Right lobe of liver (tissue), 6 donors: ENCODE measurements at regions not wholly inside any gene's neighbourhood (a gene's known extent, or its start where the extent isn't known, plus 50 kb on each side); places are given as distances from the start of the nearest gene placed in this dataset.

Experiments used
- ATAC-seq, 4 donors: fragments of 200-7000 bp; cut with Tn5 transposase; one replicate each; pipeline ENCODE4 v1.9.1; 2020; ENCODE audit warnings: mild to moderate bottlenecking in 4 of 4, moderate library complexity in 4 of 4
- DNase-seq, 3 donors: peaks; one replicate each; pipeline ENCODE4 v3.0.0-alpha.2; 2020
- H3K27ac ChIP-seq, 3 donors: fragments of 200-600 bp; one replicate each; pipeline ENCODE4 v1.8.0; 2022
- H3K27me3 ChIP-seq, 2 donors: fragments of 200-600 bp; one replicate each; pipeline ENCODE4 v1.8.0; 2022
- H3K36me3 ChIP-seq, 4 donors: fragments of 200-600 bp; sonication (generic) in 1 of 4; one replicate each; pipeline versions ENCODE4 v1.5.1 to v1.8.0; 2017 to 2022; ENCODE audit warnings: control low read depth in 1 of 4
- H3K4me1 ChIP-seq, 4 donors: fragments of 200-600 bp; sonication (generic) in 1 of 4; one replicate each; pipeline versions ENCODE4 v1.5.1 to v1.8.0; 2017 to 2022; ENCODE audit warnings: control low read depth in 1 of 4
- H3K4me3 ChIP-seq, 3 donors: fragments of 200-600 bp; one replicate each; pipeline ENCODE4 v1.8.0; 2022
- H3K9me3 ChIP-seq, 4 donors: fragments of 200-600 bp; sonication (generic) in 1 of 4; one replicate each; pipeline versions ENCODE4 v1.5.1 to v1.8.0; 2017 to 2022; ENCODE audit warnings: control low read depth in 1 of 4
- POLR2A ChIP-seq: fragments of 450-650 bp; IDR thresholded peaks from one replicate; pipeline ENCODE4 v1.6.1; 2017; ENCODE audit warnings: antibody characterized with exemption, mild to moderate bottlenecking
- WGBS: methylation state at CpG from one replicate; pipeline ENCODE4 v1.1.6; 2018; ENCODE audit warnings: low coverage, low lambda C conversion rate; ENCODE audit not compliant: insufficient coverage; ENCODE audit errors: missing lambda C conversion rate; 5-methylcytosine and 5-hydroxymethylcytosine counted together
- intact Hi-C, 2 donors: fragments of 100-400 bp; cut with DNase I; formaldehyde crosslinking; loops; one replicate each; pipeline versions ENCODE4 v1.11.2 to v1.14.1; 2022
- TF ChIP-seq, protein P1 (sequence below), 4 donors: fragments of 200-600 bp in 3 of 4; fragments of 450-650 bp in 1 of 4; IDR thresholded peaks; one replicate each; pipeline versions ENCODE4 v1.5.1 to v1.8.0; 2016 to 2022; ENCODE audit warnings: antibody characterized with exemption in 4 of 4, mild to moderate bottlenecking in 2 of 4
- donor health status: DM: no; HTN: yes; CAD: no.
- donor health status: DM: no; HTN: no; CAD: no.
- donor health status: DM: no; HTN: no; CAD: no.
- donor health status: DM: no; HTN: yes; CAD: no.
- donor health status: DM: no; HTN: yes; CAD: no.

DNA sequence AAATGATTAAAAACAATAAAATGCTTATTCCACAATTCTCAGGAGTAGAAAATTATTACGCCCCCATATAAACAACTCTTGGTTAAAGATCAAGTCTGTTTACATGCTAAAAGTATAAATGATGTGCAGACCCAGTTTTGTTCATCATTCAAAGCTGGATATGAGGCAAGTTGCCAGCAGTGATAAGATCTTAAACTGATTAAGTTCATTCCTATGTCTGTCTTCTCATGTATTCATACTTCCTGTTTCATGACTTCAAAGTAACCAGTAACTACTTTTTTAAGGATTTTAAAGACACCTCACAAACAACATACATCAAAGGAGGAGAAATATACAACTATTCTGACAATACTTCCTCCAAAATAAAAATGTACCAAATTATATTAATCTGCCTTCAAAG lies 55.0 kb upstream of the ARHGAP32 start:
- TF ChIP-seq, protein P1, sequence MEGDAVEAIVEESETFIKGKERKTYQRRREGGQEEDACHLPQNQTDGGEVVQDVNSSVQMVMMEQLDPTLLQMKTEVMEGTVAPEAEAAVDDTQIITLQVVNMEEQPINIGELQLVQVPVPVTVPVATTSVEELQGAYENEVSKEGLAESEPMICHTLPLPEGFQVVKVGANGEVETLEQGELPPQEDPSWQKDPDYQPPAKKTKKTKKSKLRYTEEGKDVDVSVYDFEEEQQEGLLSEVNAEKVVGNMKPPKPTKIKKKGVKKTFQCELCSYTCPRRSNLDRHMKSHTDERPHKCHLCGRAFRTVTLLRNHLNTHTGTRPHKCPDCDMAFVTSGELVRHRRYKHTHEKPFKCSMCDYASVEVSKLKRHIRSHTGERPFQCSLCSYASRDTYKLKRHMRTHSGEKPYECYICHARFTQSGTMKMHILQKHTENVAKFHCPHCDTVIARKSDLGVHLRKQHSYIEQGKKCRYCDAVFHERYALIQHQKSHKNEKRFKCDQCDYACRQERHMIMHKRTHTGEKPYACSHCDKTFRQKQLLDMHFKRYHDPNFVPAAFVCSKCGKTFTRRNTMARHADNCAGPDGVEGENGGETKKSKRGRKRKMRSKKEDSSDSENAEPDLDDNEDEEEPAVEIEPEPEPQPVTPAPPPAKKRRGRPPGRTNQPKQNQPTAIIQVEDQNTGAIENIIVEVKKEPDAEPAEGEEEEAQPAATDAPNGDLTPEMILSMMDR (IDR thresholded peaks at IDR 0.05): no peak
- TF ChIP-seq POLR2A: no peak
- no peaks in the 10 kb centered on the region for H3K36me3 ChIP-seq
- intact Hi-C loops: no loop called here
- ATAC-seq: no peak
- H3K27ac ChIP-seq: no peak overlapping the region
- H3K9me3 ChIP-seq: no peaks in the 10 kb centered on the region
- H3K4me3 ChIP-seq: no peak overlapping the region
- H3K27me3 ChIP-seq: no peaks in the 10 kb centered on the region
- no peaks in the 10 kb centered on the region for H3K4me1 ChIP-seq
- WGBS: 90% methylated on average over 1 of the region's 1 CpG
- DNase-seq: no peak

DNA sequence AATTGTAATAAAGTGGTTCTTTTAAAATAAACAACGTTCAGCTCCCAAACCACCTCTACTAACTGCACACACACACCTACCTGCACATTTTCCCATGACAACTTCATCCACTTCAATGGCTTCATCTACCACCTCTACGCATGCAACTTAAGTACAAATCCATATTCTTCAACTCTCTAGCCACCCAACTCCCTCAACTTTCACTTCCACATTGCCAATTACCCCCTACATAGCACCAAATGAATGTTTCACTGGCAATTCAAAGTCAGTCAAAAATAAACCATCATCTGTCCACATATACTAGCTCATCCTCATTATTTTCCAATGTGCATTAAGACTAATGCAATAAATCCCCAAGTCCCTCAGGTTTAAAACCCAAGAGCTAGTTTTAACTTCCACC lies 50.7 kb upstream of the ARHGAP32 start:
- intact Hi-C loops: no loop called here

More for the DNA sequence above, 50.7 kb upstream of the ARHGAP32 start:
- H3K36me3 ChIP-seq: no peaks in the 10 kb centered on the region
- TF ChIP-seq, protein P1 (IDR thresholded peaks at IDR 0.05): no peak
- no peak for TF ChIP-seq POLR2A
- DNase-seq (no peak), ATAC-seq (no peak)
- no peaks in the 10 kb centered on the region for H3K9me3 ChIP-seq
- no peaks in the 10 kb centered on the region for H3K27me3 ChIP-seq
- WGBS: 93% methylated on average over 2 of the region's 2 CpGs
- H3K4me1 ChIP-seq: no peaks in the 10 kb centered on the region
- no peak overlapping the region for H3K4me3 ChIP-seq
- no peak overlapping the region for H3K27ac ChIP-seq
